ENCODE measurements at regions not wholly inside any gene's neighbourhood (a gene's known extent, or its start where the extent isn't known, plus 50 kb on each side); places are given as distances from the start of the nearest gene placed in this dataset.
"Not testable (repeated sequence)": the region's sequence is repeated elsewhere in the genome, so short reads cannot be mapped to it uniquely, and the experiment has no call there.

DNA sequence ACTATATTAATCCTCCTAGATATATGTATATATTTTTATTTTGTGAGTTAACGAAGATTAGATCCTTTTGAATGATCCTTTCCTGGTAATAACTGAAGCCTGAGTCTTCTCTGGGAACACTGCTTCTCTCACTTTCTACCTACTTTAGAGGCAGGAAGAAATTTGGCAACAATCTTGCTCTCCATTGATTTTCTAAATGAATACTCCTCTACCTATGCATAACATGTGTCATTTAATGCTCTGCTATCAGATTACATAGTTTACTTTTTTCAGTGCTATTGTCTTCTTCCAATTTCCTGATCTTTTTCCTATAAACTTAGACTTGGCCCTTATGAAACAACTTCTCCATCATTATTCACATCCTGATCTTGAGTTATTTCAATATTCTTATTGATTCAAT lies 60.4 kb upstream of the PDHA2 start:
- DNase-seq: no peak

DNA sequence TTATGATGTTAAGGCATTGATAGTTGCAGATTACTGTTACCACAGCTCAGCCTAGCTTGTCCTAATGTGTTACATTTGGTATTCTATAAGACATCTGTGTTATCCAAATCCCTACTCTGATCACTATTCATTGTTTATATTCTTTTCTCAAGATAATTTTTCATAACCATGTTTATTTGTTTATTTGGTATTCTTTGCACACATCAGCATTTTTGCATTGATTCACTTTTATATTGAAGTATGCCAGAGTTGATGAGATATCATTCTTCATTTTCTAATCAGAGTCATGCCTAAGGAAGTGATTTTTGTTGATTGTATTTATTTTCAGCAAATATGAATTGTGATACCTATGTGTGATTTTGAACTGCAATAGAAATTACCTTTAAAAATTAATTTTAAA lies 61.2 kb upstream of the PDHA2 start:
- no peak for DNase-seq

DNA sequence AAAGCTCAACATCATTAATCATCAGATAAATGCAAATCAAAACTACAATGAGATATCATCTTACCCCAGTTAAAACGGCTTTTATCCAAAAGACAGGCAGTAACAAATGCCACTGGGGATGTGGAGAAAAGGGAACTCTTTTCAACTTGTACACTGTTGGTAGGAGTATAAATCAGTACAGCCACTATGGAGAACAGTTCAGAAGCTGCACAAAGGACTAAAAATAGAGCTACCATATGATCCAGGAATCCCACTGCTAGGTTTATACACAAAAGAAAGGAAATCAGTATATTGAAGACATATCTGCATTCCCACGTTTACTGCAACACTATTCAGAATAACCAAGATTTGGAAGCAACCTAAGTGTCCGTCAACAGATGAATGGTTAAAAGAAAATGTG lies 69.3 kb upstream of the PDHA2 start:
- DNase-seq: not testable (repeated sequence)

DNA sequence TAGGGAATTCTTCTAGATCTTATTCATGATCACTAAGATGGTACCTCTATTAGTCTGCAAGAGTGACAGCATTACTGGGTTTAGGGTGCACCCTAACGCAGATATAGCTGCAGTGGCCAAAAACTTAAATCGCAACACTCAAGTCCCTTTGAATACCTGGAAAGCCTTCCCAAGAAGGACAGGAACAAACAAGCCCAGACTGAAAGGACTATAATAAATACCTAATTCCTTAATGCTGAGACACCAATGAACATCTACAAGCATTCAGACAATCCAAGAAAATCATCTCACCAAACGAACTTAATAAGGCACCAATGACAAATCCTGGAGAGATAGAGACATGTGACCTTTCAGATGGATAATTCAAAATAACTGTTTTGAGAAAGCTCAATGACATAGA lies 74.9 kb upstream of the PDHA2 start:
- DNase-seq: no peak

DNA sequence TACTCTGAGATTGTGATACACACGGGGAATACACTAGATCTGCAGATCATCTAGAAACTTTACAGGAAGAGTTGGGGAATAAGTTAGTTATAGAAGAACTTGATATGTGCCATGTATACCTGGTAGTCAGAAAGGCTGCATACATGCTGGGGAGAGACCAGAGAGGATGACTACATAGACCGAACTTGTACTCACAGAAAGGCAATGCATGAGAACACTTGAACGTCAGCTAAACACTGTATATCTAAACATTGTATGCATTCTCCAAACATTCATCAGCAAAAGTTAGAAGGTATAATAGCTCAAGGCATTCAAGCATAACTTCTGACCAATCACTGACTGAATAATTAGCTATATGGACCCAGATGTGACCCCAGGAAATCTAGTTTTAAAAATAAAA lies 78.0 kb upstream of the PDHA2 start:
- no peak for DNase-seq

DNA sequence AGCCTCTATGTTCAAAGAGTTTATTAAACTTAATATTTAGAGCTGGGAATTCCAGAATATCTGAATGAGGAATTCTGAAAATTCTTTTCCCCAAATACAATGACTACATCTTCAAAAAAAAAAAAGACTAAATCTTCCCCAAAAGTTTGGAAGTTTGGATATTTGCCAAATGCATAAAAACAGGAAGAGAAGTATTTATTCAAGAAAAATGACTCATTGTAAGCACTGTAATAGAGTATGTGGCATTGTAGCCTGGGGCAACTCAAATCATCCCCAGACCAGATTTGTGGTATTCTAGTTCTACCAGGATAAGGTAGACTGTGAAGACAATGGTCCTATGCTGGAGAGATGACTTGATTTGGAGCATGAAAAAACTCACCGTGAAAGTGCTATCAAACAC lies 78.5 kb upstream of the PDHA2 start:
- DNase-seq: no peak

DNA sequence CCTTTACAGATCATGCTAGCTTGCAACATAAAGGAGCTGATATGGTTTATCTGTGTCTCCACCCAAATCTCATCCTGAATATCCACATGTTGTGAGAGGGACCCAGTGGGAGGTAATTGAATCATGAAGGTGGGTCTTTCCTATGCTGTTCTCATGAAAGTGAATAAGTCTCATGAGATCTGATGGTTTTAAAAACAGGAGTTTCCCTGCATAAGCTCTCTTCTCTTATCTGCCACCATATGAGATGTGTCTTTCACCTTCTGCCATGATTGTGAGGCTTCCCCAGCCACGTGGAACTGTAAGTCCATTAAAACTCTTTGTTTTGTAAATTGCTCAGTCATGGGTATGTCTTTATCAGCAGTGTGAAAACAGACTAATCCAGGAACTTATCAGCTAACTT lies 79.2 kb upstream of the PDHA2 start:
- DNase-seq: not testable (repeated sequence)

DNA sequence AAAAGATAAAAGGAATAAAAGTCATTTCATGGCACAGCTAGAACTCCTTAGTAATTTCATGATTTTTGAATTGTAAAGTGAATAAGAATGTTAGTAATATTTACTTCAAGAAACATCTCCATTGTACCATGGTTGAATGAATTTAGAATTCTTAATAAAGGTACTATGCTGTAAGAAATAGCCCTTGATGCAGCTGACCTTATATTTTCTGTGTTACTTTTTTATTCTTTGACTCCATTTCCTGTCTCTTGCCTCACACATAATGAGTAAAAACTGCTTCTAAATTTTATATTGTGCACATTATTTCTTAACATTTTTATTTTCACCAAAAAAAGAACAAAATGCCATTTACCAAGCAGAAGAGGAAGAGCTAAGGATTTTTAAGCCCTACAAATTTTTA lies 81.9 kb upstream of the PDHA2 start:
- DNase-seq: no peak

DNA sequence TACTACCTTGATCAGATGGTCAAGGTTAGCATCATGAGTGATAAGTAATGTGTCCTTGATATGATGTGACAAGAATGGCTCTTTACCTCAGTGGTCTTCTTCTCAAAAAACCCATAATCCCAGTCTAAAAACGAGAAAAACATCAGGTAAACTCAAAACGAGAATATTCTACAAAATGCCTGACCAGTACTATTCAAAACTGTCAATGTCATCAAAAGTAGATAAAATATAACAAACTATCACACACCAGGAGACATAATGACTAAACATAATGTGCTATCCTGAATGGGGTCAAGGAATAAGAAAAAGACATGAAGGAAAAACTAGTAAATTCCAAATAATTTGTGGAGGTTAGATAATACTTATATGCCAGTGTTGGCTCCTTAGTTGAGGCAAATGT lies 85.2 kb upstream of the PDHA2 start:
- no peak for DNase-seq

DNA sequence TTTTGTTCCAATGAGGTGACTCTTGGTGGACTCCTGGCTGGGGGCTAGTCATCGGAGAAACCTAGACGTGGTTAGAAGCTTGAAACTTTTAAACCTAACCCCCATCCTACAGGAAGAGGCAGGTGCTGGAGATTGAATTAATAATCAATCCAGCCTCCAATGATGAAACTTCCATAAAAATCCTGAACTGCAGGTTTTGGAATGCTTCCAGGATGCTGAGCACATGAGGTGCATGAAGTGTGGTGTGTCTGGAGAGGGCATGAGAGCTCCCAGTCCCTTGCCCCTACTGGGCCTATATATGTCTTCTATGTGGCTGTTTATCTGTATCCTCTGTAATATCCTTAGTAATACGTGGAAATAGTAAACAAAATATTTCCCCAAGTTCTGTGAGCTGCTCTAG lies 90.7 kb upstream of the PDHA2 start:
- DNase-seq: no peak

DNA sequence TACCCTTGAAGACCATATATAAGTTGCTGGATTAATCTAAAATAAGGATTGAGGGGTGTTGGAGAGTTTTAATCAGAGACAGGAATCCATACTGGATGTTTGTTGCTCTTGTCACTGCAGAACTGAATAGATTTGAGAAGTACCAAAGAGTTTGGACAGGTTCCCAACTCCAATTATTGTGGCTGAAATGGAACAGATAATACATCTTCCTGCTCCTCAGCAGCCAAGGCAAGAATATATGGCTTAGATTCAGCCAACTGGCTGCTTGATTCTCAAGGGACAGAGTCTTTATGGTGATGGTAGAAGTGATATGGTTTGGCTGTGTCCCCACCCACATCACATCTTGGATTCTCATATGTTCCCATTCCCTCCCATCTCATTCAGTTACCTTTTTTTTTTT lies 97.0 kb upstream of the PDHA2 start:
- DNase-seq: no peak

DNA sequence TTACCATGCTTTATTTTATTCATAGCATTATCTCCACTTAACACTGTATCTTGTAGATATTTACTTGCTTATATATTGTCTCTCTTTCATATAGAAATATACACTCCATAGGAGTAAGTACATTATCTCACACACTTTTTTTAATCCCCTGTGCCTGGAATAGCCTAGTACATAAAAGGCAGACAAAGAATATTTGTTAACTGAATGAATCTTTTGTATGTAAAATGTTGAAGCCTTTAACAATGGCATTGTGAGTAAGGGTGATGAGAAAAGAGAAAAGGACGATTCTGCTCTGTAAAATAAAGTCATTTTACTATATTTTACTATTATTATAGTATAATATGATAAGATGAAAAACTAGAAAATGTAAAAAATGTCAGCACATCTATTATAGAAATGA lies 97.7 kb upstream of the PDHA2 start:
- no peak for DNase-seq

DNA sequence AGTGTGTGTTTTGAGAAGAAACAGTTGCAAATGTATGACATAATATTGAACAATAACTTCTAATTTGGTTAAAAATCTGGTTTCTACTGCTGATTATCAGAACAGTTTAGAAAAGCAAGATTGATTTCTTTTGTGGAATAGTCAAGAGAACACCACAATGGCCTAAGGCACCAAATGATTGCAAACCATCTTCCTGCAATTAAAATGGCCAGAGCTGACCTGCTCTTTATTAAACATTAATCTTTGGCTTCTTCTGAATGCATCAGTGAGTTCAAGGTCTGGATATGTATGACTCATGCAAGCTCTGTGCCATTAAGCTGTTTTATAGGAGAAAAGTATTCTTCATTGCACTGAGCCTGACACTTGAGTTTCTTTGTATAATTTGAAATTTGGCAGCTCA lies 107.8 kb upstream of the PDHA2 start:
- DNase-seq: no peak

DNA sequence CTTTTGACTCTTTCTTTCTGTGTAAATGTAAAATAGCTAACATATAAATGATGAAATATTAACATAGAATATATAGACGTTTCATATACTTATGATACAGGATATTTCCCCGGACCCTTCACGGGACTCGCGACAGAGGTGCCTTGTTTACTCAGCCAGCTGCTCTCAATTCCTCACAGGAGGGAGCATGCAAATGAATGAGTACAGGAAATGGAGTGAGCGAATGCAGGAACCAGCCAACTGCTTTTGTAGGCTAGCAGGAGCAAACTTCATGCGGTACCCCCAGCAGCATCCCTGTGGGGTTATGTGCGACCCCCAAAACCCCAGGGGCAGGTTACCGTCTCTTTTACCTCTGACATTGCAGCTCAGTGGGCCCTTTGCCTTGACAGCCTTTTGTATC lies 110.3 kb upstream of the PDHA2 start:
- no peak for DNase-seq

DNA sequence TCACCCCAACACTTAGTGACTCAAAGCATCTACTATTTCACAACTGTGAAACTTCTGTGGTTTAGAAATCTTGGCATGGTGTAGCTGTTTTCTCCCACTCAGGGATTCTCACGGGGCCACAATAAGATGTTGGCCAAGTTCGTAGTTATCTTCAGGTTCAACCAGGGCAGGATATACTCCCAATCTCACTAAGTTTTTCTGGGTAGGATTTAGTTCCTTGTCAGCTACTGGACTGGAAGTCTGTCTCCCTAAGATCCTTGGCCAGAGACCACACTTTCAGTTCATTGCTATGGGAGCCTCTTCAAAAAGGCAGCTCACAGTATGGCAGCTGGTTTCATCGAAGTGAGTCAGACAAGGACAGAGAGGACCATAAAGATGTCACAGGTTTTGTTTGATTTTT lies 111.7 kb upstream of the PDHA2 start:
- DNase-seq: no peak

DNA sequence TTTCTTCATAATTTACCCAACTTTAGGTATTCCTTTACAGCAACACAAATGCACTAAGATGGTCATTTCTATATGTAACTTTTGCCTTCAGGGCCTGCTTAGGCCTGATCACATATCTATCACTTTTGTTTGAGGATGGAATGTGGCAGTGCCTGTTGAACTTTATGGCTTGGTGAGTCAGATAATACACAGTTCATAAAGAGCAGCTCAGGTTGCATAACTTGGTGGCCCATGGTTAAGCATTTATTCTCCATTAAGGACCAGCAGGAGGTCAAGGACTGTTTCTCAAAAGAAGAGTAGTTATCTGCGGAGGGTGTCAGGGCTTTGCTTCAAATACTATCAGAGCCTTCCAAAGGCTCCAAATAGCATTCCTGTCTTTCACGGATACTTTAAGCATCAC lies 124.1 kb upstream of the PDHA2 start:
- no peak for DNase-seq

DNA sequence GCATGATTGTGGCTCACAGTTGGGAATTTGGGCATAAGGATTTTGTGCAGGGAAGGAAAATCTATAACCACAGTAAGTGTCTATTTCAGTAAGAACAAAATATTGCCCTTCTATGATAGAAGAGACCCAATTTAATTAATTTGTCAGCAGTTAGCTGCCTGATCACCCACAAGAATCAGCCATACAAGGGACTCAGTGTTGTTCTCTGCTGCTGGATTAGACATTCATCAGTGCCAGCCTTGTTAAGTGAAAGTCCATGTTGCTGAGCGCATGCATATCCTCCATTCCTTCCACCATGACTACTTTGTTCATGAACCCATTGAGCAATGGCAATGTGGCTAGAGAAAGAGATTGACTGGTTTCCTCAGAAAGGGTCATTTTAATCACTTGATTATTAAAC lies 125.3 kb upstream of the PDHA2 start:
- no peak for DNase-seq

DNA sequence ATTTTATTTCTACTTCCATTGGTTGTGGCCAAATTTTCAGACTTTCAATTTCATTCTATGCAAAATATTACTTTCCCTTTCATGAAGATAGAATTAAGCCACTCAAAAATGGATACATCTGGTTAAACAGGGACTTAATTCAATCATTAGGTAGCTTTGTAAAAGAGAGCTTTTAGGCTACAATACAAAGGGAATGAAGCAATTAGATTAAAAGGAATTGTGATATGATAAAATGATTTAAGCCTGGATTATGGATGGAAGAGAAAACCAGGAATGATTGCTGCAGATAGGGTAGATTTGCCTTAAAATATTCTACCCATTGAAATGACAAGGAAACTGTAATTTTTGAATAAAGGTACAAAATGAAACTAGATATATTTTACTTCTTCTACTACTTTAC lies 134.6 kb upstream of the PDHA2 start:
- no peak for DNase-seq

DNA sequence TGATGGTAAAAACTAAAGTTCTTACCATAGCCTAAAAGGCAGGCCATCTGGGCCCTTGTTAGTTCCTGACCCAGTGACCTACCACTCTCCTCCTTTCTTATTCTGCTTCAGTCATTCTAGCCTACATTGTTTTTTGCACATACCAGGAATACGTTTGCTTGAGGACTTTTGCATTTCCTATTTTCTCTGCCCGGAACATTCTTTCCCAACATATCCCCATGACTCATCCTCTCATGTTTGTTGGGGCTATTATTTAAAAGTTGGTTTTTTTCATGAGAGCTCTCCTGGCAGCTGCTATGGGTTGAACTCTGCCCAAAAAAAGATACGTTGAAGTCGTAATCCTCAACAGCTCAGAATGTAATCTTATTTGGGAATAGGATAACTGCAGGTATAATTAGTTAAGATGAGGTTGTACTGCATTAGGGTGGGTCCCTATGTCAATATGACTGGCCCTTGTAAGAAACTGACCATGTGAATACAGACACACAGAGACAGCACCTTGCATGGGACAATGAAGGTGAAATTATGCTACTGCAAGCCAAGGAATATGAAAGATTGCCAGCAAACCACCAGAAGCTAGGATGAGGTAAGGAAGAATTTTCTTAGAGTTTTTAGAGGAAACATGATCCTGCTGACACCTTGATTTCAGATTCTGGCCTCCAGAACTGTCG lies 138.3 kb upstream of the PDHA2 start:
- no peak for DNase-seq

DNA sequence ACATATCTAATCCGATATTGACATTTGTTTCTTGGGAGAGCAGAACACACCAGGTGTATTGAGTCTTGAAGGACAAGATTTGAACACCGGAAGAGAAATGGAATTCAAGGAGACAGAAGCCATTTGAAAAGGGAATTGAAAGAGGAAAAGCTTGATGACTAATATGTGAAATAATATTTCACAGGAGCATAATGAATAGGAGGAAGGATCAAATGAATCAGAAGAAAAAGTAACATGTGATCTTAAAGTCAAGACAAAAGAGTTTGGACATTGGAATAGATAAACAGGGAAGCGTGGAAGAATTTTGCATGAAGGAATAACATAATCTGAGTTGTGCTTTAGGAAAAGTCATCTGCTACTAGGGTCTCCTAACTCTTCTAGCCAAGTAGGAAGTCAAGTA lies 145.5 kb upstream of the PDHA2 start:
- no peak for DNase-seq

DNA sequence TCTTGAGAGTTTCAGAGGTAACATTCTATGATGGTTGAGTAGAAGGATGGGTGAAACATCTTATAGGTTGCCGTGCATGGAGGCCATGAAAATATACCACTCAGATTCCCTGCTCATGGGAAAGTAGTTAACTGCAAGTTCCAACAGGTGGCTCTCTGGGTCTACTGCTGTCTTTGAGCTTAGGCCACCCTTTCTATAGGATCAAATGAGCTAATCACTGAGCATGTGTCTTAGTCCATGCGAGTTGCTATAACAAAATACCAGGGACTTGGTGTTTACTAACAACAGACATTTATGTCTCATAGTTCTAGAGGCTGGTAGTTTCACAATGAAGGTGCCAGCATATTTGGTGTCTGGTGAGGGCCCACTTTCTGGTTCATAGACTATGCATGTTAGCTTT lies 144.8 kb upstream of the UNC5C start:
- DNase-seq: no peak

DNA sequence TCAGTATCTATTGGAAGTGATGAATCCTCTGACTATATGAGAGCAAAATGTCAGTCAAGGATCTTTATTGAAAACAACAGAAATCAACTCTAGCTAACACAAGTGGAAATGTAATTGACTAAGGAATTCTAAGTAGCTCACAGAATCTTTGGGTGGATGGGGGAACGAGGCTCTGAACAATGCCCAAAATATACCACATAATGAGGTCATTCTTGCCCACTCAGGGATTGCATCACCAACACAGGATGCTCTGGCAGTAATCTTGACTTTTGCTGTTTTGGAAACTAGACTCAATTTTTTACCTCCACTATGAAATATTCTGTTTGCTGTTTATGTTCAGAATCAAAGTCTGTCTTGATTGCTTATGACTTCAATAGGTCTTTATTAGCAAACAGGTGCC lies 127.4 kb upstream of the UNC5C start:
- no peak for DNase-seq

DNA sequence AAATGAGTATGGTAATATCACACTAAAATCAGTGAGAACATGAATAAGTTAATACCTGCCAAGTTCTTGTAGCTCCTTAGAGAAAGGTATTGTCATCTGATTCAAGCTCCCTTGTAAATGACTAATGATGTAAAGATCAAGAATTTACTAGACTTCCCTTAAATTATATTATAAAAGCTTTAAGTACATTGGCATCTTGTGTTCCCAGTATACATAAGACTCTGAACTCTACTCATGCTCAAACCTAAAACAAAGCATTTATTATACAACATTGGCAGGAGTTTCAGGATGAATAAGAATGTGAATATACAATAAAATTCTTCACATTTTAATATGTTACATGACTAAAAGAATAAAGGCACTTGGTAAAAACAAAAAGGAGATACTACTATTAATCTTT lies 126.8 kb upstream of the UNC5C start:
- DNase-seq: no peak

DNA sequence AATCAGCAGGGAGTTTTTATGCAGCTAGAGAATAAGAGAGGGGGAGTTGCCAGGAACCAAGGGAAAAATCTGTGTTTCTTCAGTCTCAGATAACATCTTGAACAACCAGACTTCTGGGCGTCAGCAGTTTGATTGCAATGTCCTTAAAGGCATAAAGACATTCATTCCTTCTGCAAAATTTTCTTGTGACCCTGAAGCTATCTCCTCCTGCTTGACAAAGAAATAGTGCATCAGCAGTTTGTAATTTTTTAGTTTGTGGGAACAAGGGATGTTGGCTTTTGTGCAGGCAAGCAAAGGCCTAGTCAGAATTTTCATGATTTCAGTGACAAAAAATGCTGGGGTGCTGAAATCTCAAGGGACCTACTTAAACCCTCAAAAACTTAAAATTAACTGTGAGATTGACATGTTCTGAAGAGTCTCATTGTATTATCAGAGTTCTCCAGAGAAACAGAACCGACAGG lies 125.8 kb upstream of the UNC5C start:
- no peak for DNase-seq

DNA sequence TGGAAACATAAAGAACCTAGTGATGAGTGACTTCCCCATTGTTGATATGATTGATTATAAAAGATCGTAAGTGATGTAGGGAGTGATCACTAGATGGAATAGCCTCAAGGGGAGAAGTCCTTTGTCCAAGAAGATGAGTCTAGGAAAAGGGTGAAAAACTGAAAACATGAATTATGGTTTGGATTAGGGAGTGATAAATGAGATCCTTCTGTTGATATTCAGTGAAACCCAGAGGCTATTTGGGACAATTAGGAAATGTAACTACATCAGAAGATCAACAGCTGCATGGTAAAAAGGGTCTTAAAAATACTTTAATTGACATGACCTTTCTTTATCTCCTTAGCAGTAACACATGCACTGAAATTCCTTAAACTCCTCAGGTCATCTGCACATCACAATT lies 124.0 kb upstream of the UNC5C start:
- DNase-seq: no peak

DNA sequence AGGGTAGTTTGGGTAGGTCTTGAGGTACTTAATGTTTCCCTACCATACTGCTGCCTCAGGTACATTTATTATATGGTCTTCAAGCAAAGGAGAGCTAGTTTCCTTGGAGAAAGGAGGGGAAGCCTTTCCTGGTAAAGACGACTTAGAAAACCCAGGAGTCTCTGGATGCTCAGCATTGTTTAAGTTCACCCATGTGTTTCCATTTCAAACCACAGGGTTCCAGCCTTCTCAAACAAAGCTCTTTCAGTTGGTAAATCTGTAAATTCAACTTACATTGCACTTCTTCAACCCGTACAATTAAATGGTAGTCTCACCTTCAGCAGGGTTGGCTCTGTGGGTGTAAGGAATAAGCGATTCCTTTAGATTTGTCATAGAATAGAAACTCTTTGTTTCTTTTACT lies 111.9 kb upstream of the UNC5C start:
- DNase-seq: no peak

Measured in activated CD4-positive, alpha-beta T cell treated with anti-CD3 and anti-CD28 coated beads, Interleukin-2, amount 50 U/mL, for 16 hours (primary cell).